ENCODE measurements at regions not wholly inside any gene's neighbourhood (a gene's known extent, or its start where the extent isn't known, plus 50 kb on each side); places are given as distances from the start of the nearest gene placed in this dataset.

GRCh38 chr11:116287866-116288265 is 484.9 kb downstream of the BUD13 start:
- Histone ChIP-seq H3K27ac (no peak overlapping the region), H3K36me3 (no peaks in the 10 kb centered on the region), H3K4me1 (no peaks in the 10 kb centered on the region), H3K9me3 (peaks cover 0 to 14% (median 0%) of the 10 kb centered on the region in 3 donors), H3K27me3 (no peaks in the 10 kb centered on the region), H3K4me3 (no peak overlapping the region)
- TF ChIP-seq POLR2A (IDR thresholded peaks at IDR 0.05) (no peak), EP300 (IDR thresholded peaks at IDR 0.05) (no peak), CTCF (IDR thresholded peaks at IDR 0.05) (no peak), POLR2AphosphoS5 (IDR thresholded peaks at IDR 0.05) (no peak)
- ATAC-seq, result no peak
- 88% methylated on average over 1 of the region's 1 CpG for WGBS, 2 donors (ENCODE audit: low coverage in 1 of 2)

DNA sequence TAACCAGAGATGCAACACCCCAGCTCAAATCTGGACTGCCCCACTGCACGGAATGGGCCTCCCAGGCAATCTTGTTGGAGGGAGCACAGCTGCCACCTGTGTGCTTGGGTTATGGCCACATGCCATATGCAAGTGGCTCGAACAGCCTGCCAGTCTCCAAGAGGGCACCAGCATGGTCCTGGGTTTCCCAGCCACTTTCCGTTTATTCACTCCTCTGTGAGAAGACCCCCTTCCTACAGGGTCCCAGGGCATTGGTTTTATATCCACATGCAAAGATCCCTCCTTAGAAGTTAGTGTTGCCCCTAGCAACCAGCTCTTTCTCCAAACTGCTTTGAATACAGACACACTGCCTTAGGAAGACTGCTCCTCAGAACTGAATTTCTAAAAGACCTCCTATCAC is 487.8 kb downstream of the BUD13 start:
- H3K36me3 ChIP-seq, result no peaks in the 10 kb centered on the region
- WGBS, 2 donors (ENCODE audit: low coverage in 1 of 2), result 49 to 80% methylated on average over 2 of the region's 3 CpGs
- no peak overlapping the region for H3K27ac ChIP-seq
- H3K9me3 ChIP-seq, result peaks cover 0 to 14% (median 0%) of the 10 kb centered on the region in 3 donors
- TF ChIP-seq CTCF (IDR thresholded peaks at IDR 0.05), result no peak
- TF ChIP-seq EP300 (IDR thresholded peaks at IDR 0.05), result no peak
- no peak for TF ChIP-seq POLR2A (IDR thresholded peaks at IDR 0.05)
- no peak for TF ChIP-seq POLR2AphosphoS5 (IDR thresholded peaks at IDR 0.05)
- no peaks in the 10 kb centered on the region for H3K4me1 ChIP-seq
- no peaks in the 10 kb centered on the region for H3K27me3 ChIP-seq
- H3K4me3 ChIP-seq, result no peak overlapping the region
- ATAC-seq, result no peak

DNA sequence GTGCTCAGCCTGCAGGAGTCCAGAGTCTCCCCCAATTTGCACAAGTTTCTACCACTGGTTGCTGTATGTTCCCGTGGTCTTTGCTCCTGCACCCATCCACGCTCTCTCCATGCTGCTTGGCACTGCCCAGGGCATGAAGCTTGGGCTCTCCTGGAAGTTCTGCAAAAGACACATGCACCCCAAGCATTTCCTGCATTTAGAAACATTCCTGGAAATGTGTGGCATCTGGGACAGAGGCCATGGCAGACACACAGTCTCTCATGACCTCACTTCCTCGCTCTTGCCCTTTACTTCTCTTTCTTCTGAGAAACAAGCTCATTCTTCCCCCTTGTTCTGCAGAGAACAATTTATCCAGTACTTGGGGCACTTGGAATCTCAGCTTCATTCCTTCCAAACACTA is 489.5 kb downstream of the BUD13 start:
- Histone ChIP-seq H3K27me3 (no peaks in the 10 kb centered on the region), H3K4me3 (no peak overlapping the region), H3K36me3 (no peaks in the 10 kb centered on the region), H3K27ac (no peak overlapping the region), H3K9me3 (no peaks in the 10 kb centered on the region), H3K4me1 (no peaks in the 10 kb centered on the region)
- TF ChIP-seq POLR2AphosphoS5 (IDR thresholded peaks at IDR 0.05), result no peak
- no peak for TF ChIP-seq CTCF (IDR thresholded peaks at IDR 0.05)
- TF ChIP-seq POLR2A (IDR thresholded peaks at IDR 0.05), result no peak
- TF ChIP-seq EP300 (IDR thresholded peaks at IDR 0.05), result no peak
- WGBS, 2 donors (ENCODE audit: low coverage in 1 of 2), result 74 to 90% methylated on average over 2 to 3 of the region's 3 CpGs
- ATAC-seq, result no peak

GRCh38 chr11:116282481-116282880 is 490.3 kb downstream of the BUD13 start:
- Histone ChIP-seq H3K27ac (no peak overlapping the region), H3K4me1 (no peaks in the 10 kb centered on the region), H3K36me3 (no peaks in the 10 kb centered on the region), H3K27me3 (no peaks in the 10 kb centered on the region), H3K4me3 (no peak overlapping the region), H3K9me3 (no peaks in the 10 kb centered on the region)
- TF ChIP-seq CTCF (IDR thresholded peaks at IDR 0.05), result no peak
- TF ChIP-seq EP300 (IDR thresholded peaks at IDR 0.05), result no peak
- TF ChIP-seq POLR2A (IDR thresholded peaks at IDR 0.05), result no peak
- TF ChIP-seq POLR2AphosphoS5 (IDR thresholded peaks at IDR 0.05), result no peak
- no peak for ATAC-seq
- 86 to 90% methylated on average over 4 of the region's 4 CpGs for WGBS, 2 donors (ENCODE audit: low coverage in 1 of 2)

DNA sequence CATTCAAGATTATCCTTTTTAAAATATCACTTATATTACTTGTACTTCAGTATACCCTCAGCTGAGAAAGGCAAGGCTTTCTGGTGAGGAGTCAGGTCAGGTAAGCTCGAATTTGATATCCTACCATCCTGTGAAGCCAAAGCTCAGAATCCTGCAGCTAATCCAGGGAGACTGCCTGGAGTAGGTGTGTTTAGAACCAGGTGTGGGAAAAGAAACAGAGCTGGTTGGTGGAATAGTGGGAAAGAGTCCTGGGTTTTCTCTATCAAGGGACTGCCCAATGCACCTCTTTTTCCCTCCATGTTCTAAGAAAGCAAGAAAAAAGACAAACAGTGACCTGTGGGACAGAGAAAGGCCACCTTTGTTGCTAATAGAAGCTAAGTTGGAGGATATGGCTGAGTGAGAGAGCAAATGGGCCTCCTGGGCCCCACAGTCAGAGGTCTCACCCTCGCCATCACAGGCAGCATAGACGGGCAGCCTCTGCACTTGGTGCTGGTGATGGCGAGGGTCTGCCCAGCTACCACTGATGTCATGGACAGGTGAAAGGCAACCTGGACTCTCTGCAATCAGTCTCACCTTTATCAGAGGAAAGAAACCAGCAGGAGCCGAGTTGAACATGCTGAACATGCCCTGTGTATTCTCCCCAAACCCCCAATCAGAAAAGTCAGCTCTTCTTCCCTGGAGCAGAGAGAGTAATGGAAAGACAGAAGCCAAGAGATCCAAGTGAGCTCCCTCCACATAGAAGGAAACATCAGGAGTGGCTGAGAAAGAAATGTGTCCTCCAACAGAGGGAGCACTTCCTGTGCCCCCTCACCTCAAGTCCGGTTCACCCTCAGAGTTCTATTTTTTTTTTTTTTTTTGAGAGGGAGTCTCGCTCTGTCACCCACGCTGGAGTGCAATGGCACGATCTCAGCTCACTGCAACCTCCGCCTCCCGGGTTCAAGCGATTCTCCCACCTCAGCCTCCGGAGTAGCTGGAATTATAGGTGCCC is 491.3 kb downstream of the BUD13 start:
- TF ChIP-seq POLR2A (IDR thresholded peaks at IDR 0.05), result no peak
- TF ChIP-seq POLR2AphosphoS5 (IDR thresholded peaks at IDR 0.05), result no peak
- no peak for TF ChIP-seq CTCF (IDR thresholded peaks at IDR 0.05)
- TF ChIP-seq EP300 (IDR thresholded peaks at IDR 0.05), result no peak
- H3K4me3 ChIP-seq, result no peak overlapping the region
- no peaks in the 10 kb centered on the region for H3K9me3 ChIP-seq
- WGBS, 2 donors (ENCODE audit: low coverage in 1 of 2), result 72 to 90% methylated on average over 6 of the region's 13 CpGs
- no peak overlapping the region for H3K27ac ChIP-seq
- no peak for ATAC-seq
- H3K36me3 ChIP-seq, result no peaks in the 10 kb centered on the region
- peaks cover 0 to 4% (median under 1%) of the 10 kb centered on the region in 3 donors for H3K4me1 ChIP-seq
- H3K27me3 ChIP-seq, result peaks cover 8% of the 10 kb centered on the region

Measured in gastroesophageal sphincter (tissue), 4 donors.